Glutamatergic neuron (in vitro differentiated cells): ENCODE measurements at regions not wholly inside any gene's neighbourhood (a gene's known extent, or its start where the extent isn't known, plus 50 kb on each side); places are given as distances from the start of the nearest gene placed in this dataset.

Source experiments
- DNase-seq: peaks from one replicate; pipeline ENCODE4 v3.0.0; 2022
- H3K27ac Mint-ChIP-seq: one replicate; pipeline ENCODE4 v1.8.0; 2020; ENCODE audit warnings: mild to moderate bottlenecking, mixed read lengths, inconsistent platforms; ENCODE audit not compliant: unreplicated experiment
- H3K27me3 Mint-ChIP-seq: one replicate; pipeline ENCODE4 v1.8.0; 2020; ENCODE audit warnings: mild to moderate bottlenecking, moderate library complexity, mixed read lengths, inconsistent platforms; ENCODE audit not compliant: unreplicated experiment
- H3K36me3 Mint-ChIP-seq: one replicate; pipeline ENCODE4 v1.8.0; 2020; ENCODE audit warnings: mild to moderate bottlenecking, mixed read lengths, inconsistent platforms; ENCODE audit not compliant: unreplicated experiment
- H3K4me1 Mint-ChIP-seq: one replicate; pipeline ENCODE4 v1.8.0; 2020; ENCODE audit warnings: mild to moderate bottlenecking, low read depth, mixed read lengths, inconsistent platforms; ENCODE audit not compliant: unreplicated experiment
- H3K4me3 Mint-ChIP-seq: one replicate; pipeline ENCODE4 v1.8.0; 2020; ENCODE audit warnings: mild to moderate bottlenecking, mixed read lengths, inconsistent platforms; ENCODE audit not compliant: unreplicated experiment
- H3K9me3 Mint-ChIP-seq: one replicate; pipeline ENCODE4 v1.8.0; 2020; ENCODE audit warnings: mild to moderate bottlenecking, moderate library complexity, mixed read lengths, inconsistent platforms; ENCODE audit not compliant: unreplicated experiment
- CTCF ChIP-seq: fragments of 200-600 bp; sonication (generic); IDR thresholded peaks from one replicate; pipeline ENCODE4 v1.5.0; 2021; ENCODE audit not compliant: partially characterized antibody, unreplicated experiment

GRCh38 chr14:95370076-95370475 is 50.4 kb upstream of the CLMN start:
- Mint-ChIP-seq H3K9me3 (no peaks in the 10 kb centered on the region), H3K27me3 (peaks cover 5% of the 10 kb centered on the region), H3K27ac (no peak overlapping the region), H3K36me3 (no peaks in the 10 kb centered on the region), H3K4me3 (no peak overlapping the region), H3K4me1 (peaks cover 6% of the 10 kb centered on the region)
- no peak for TF ChIP-seq CTCF
- no peak for DNase-seq
